Suprapubic skin (tissue), 4 donors: ENCODE measurements at regions not wholly inside any gene's neighbourhood (a gene's known extent, or its start where the extent isn't known, plus 50 kb on each side); places are given as distances from the start of the nearest gene placed in this dataset.

Source experiments
- EP300 ChIP-seq: sonication (generic); formaldehyde crosslinking; IDR thresholded peaks from one replicate; pipeline ENCODE4 v1.6.1; 2017; ENCODE audit warnings: antibody characterized with exemption
- POLR2A ChIP-seq, 2 donors: fragments of 450-650 bp; IDR thresholded peaks; one replicate each; pipeline ENCODE4 v1.6.1; 2017; ENCODE audit warnings: antibody characterized with exemption in 2 of 2, mild to moderate bottlenecking in 2 of 2, moderate library complexity in 2 of 2
- POLR2AphosphoS5 ChIP-seq, 3 donors: sonication (generic); formaldehyde crosslinking; IDR thresholded peaks; one replicate each; pipeline ENCODE4 v1.6.1; 2017; ENCODE audit warnings: antibody characterized with exemption in 3 of 3
- TF ChIP-seq, protein P1 (sequence below), 2 donors: fragments of 200-600 bp in 1 of 2; fragments of 450-650 bp in 1 of 2; sonication (generic) in 1 of 2; IDR thresholded peaks; one replicate each; pipeline ENCODE4 v1.5.1; 2016 to 2019; ENCODE audit warnings: antibody characterized with exemption in 2 of 2, mild to moderate bottlenecking in 1 of 2, moderate library complexity in 1 of 2

DNA sequence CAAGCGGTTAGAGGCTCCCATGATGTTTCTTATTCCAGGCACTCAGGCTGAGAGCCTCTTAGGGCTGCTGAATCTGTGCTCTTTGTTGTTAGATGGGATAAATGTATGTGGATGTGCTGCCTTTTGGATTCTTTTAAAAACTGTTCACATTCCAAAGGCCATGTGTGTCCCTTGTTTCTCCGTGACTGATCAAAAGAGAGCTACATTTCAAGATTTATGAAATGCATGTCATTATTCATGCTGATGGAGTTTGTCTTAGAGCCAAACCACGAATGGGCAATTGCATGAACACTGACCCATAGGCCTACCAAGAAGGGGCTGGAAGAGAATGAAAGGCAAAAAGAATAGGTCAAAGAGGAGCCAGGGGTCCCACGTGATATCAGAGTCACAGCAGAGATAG lies 104.9 kb upstream of the TSHZ2 start:
- TF ChIP-seq, protein P1, sequence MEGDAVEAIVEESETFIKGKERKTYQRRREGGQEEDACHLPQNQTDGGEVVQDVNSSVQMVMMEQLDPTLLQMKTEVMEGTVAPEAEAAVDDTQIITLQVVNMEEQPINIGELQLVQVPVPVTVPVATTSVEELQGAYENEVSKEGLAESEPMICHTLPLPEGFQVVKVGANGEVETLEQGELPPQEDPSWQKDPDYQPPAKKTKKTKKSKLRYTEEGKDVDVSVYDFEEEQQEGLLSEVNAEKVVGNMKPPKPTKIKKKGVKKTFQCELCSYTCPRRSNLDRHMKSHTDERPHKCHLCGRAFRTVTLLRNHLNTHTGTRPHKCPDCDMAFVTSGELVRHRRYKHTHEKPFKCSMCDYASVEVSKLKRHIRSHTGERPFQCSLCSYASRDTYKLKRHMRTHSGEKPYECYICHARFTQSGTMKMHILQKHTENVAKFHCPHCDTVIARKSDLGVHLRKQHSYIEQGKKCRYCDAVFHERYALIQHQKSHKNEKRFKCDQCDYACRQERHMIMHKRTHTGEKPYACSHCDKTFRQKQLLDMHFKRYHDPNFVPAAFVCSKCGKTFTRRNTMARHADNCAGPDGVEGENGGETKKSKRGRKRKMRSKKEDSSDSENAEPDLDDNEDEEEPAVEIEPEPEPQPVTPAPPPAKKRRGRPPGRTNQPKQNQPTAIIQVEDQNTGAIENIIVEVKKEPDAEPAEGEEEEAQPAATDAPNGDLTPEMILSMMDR (IDR thresholded peaks at IDR 0.05) = no peak
- TF ChIP-seq POLR2A (IDR thresholded peaks at IDR 0.05) = no peak
- TF ChIP-seq POLR2AphosphoS5 (IDR thresholded peaks at IDR 0.05) = no peak
- TF ChIP-seq EP300 = no peak
